ENCODE measurements at regions not wholly inside any gene's neighbourhood (a gene's known extent, or its start where the extent isn't known, plus 50 kb on each side); places are given as distances from the start of the nearest gene placed in this dataset.
A peak's percentile ranks its signal among the peaks of the same experiment; 100 is the strongest.

DNA sequence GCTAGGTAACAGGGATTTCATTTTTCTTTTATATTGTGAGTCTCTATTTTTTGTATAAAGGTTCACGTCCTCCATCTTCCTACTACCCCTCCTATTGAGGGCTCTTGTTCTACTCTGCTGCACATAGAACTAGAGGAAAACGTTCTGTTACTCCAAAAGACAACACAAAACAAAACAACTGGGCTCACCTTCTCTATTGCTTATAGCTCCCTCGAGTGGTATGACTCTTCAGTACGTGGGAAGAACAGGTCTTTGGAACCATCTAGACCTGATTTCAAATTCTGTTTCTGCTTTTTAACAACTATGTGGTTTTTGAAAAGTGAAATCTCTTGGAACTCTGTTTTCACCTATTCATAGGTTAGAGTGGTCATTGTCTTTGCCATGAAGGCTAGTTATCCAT lies 515.3 kb downstream of the SOX2 start:
- Histone ChIP-seq H3K36me3 (no peaks in the 10 kb centered on the region), H3K27ac (replicated peaks in 1 of 4) (no peak overlapping the region), H3K4me1 (no peaks in the 10 kb centered on the region), H3K27me3 (no peaks in the 10 kb centered on the region), H3K9me3 (peaks cover 0 to 7% (median 0%) of the 10 kb centered on the region in 4 donors), H3K4me3 (no peak overlapping the region)
- 55% methylated on average over 4 of the region's 4 CpGs for WGBS
- intact Hi-C loops (cut with DNase I): no loop called here
- DNase-seq (ENCODE audit: extremely low spot score): no peak
- TF ChIP-seq, protein P1, sequence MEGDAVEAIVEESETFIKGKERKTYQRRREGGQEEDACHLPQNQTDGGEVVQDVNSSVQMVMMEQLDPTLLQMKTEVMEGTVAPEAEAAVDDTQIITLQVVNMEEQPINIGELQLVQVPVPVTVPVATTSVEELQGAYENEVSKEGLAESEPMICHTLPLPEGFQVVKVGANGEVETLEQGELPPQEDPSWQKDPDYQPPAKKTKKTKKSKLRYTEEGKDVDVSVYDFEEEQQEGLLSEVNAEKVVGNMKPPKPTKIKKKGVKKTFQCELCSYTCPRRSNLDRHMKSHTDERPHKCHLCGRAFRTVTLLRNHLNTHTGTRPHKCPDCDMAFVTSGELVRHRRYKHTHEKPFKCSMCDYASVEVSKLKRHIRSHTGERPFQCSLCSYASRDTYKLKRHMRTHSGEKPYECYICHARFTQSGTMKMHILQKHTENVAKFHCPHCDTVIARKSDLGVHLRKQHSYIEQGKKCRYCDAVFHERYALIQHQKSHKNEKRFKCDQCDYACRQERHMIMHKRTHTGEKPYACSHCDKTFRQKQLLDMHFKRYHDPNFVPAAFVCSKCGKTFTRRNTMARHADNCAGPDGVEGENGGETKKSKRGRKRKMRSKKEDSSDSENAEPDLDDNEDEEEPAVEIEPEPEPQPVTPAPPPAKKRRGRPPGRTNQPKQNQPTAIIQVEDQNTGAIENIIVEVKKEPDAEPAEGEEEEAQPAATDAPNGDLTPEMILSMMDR (IDR thresholded peaks at IDR 0.05): no peak
- TF ChIP-seq POLR2AphosphoS5 (IDR thresholded peaks at IDR 0.05) (no peak), EP300 (IDR thresholded peaks at IDR 0.05) (no peak), POLR2A (IDR thresholded peaks at IDR 0.05; ENCODE audit: low read depth) (no peak)

DNA sequence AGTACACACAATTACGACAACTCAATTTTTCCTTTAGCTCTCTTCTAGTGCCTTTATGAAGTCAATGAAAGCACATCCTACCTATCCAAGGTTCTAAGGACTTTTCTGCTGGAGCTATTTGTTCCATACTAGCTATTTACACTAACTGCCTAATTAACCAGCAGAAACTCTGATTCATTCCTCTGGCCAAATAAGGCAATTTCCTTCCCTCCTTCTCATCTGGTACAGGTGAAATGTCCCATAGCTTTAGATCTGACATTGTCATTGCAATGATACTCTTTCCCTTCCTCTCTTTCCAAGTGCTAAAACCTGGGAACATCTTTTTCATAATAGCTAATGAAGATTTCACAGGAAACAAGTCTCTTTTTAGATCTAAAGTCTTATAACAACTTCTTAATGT lies 521.7 kb downstream of the SOX2 start:
- Histone ChIP-seq H3K27me3 (no peaks in the 10 kb centered on the region), H3K9me3 (no peaks in the 10 kb centered on the region), H3K27ac (replicated peaks in 1 of 4) (no peak overlapping the region), H3K4me3 (no peak overlapping the region), H3K4me1 (no peaks in the 10 kb centered on the region), H3K36me3 (no peaks in the 10 kb centered on the region)
- no peak for DNase-seq (ENCODE audit: extremely low spot score)
- no peak for TF ChIP-seq POLR2AphosphoS5 (IDR thresholded peaks at IDR 0.05)
- TF ChIP-seq, protein P1 (IDR thresholded peaks at IDR 0.05): no peak
- TF ChIP-seq POLR2A (IDR thresholded peaks at IDR 0.05; ENCODE audit: low read depth): no peak
- no peak for TF ChIP-seq EP300 (IDR thresholded peaks at IDR 0.05)
- intact Hi-C loops (cut with DNase I): no loop called here
- 100% methylated on average over 1 of the region's 1 CpG for WGBS

DNA sequence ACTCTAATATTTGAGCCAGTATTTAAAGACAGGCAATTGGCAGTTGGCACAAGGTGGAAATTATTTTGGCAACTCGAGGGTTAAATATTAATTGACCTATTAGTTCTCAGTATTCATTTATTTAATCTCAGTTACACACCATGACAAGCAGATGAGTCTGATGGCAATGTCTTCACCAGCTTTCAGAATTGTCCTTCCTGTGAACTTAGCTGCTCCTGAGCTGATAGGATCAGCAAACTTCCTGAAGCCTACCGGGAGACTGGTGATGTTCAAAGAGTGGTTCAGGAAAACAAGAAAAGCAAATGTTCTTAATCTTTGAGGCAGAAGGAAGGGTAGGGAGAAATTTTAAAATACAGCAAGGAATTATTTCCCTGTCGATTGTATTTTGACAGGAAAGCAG lies 522.2 kb downstream of the SOX2 start:
- Histone ChIP-seq H3K27ac (replicated peaks in 1 of 4) (no peak overlapping the region), H3K9me3 (no peaks in the 10 kb centered on the region), H3K27me3 (no peaks in the 10 kb centered on the region), H3K36me3 (no peaks in the 10 kb centered on the region), H3K4me1 (no peaks in the 10 kb centered on the region), H3K4me3 (no peak overlapping the region)
- no peak for DNase-seq (ENCODE audit: extremely low spot score)
- WGBS: 40% methylated on average over 3 of the region's 3 CpGs
- TF ChIP-seq EP300 (IDR thresholded peaks at IDR 0.05) (no peak), POLR2A (IDR thresholded peaks at IDR 0.05; ENCODE audit: low read depth) (no peak), POLR2AphosphoS5 (IDR thresholded peaks at IDR 0.05) (no peak)
- TF ChIP-seq, protein P1 (IDR thresholded peaks at IDR 0.05): no peak
- intact Hi-C loops (cut with DNase I): no loop called here

DNA sequence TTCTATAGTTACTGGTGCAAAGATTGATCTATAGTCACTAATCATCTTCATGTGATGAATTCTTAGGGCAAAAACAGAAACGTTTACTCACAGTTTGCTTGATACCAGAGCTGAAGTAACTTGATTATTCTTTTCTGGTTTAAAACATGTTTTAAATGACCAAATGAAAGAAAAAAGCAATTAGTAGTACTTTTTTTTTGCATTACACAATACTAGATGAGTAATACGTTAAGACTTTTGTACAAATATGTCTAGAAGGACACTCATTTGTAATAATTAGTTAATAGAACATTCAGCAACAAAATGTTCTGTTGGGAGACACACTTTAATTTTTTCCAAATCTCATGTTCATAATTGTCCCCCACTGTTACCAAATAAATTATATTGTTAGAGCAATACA lies 523.2 kb downstream of the SOX2 start:
- 41% methylated on average over 2 of the region's 2 CpGs for WGBS
- DNase-seq (ENCODE audit: extremely low spot score): no peak

DNA sequence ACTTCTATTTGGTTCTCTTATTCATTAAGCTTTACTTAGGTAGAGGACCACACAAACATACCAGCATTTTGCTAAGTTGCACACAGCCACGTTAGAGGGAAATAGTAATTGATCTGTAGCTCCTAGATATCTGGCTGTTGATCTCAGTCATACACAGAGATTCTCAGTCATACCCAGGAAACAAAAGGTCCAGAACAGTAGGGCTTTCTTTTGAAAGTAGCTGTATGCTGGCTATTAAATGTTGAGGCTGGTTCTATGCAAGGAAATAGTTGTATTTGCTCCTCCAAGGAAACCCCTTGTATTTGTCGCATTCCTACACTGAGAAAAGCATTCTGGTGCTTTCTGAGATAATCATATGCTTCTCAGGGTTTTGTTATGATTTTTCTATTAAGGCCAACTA lies 523.8 kb downstream of the SOX2 start:
- intact Hi-C loops (cut with DNase I): no loop called here
- no peaks in the 10 kb centered on the region for H3K36me3 ChIP-seq
- H3K4me3 ChIP-seq: no peak overlapping the region
- peak overlapping the region in 1 of 4 donors; percentile 34 for H3K27ac ChIP-seq (replicated peaks in 1 of 4)
- no peaks in the 10 kb centered on the region for H3K9me3 ChIP-seq
- no peak for DNase-seq (ENCODE audit: extremely low spot score)
- H3K4me1 ChIP-seq: no peaks in the 10 kb centered on the region
- WGBS: 59% methylated on average over 2 of the region's 2 CpGs
- H3K27me3 ChIP-seq: no peaks in the 10 kb centered on the region
- TF ChIP-seq POLR2A (IDR thresholded peaks at IDR 0.05; ENCODE audit: low read depth): no peak
- no peak for TF ChIP-seq EP300 (IDR thresholded peaks at IDR 0.05)
- no peak for TF ChIP-seq POLR2AphosphoS5 (IDR thresholded peaks at IDR 0.05)
- TF ChIP-seq, protein P1 (IDR thresholded peaks at IDR 0.05): no peak

More for the DNA sequence above, 523.2 kb downstream of the SOX2 start:
- Histone ChIP-seq H3K4me3 (no peak overlapping the region), H3K9me3 (no peaks in the 10 kb centered on the region), H3K36me3 (no peaks in the 10 kb centered on the region), H3K4me1 (no peaks in the 10 kb centered on the region), H3K27ac (replicated peaks in 1 of 4) (no peak overlapping the region), H3K27me3 (no peaks in the 10 kb centered on the region)
- TF ChIP-seq POLR2A (IDR thresholded peaks at IDR 0.05; ENCODE audit: low read depth) (no peak), POLR2AphosphoS5 (IDR thresholded peaks at IDR 0.05) (no peak), EP300 (IDR thresholded peaks at IDR 0.05) (no peak)
- TF ChIP-seq, protein P1 (IDR thresholded peaks at IDR 0.05): no peak
- intact Hi-C loops (cut with DNase I): no loop called here

All from esophagus muscularis mucosa (tissue), 4 donors.